EH (cell line): ENCODE measurements at regions not wholly inside any gene's neighbourhood (a gene's known extent, or its start where the extent isn't known, plus 50 kb on each side); places are given as distances from the start of the nearest gene placed in this dataset.

Source experiments
- DNase-seq: peaks from one replicate; pipeline ENCODE4 v3.0.0-alpha.2; 2015; ENCODE audit warnings: low read depth

GRCh38 chr16:66265556-66266141 is 100.8 kb upstream of the CDH5 start:
- no peak for DNase-seq

DNA sequence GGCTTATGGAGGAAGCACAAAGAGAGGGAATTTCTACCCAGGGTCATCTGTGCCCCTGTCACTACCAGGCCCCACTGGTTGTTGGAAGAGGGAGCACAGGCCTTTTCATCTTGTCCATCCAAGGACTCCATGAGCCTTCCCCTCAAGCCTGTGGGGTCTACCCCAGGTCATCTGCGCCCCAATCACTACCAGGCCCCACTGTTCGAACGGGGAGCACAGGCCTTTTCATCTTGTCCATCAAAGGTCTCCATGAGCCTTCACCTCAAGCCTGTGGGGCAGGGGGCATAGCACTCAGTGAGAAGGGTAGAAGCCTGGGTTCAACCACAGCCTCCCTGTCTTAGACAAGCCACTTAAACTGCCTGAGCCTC is 101.5 kb upstream of the CDH5 start:
- DNase-seq = no peak

GRCh38 chr16:66264311-66265047 is 102.0 kb upstream of the CDH5 start:
- no peak for DNase-seq

DNA sequence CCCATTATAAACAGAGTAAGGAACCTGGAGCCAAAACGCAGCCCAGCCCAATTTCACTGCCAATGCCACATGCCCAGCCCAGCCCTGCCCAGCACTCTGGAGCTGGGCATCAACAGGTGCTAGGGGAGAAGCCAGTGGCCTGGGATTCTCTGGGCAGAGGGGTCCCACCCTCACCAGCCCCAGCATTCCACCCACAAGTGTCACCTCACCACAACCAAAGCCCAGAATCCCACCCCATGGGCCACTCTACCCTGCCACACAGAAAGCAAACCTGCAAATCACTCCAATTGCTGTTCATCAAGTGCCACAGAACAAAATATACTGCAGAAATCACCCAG is 102.5 kb upstream of the CDH5 start:
- no peak for DNase-seq

GRCh38 chr16:66263168-66263972 is 103.1 kb upstream of the CDH5 start:
- no peak for DNase-seq

DNA sequence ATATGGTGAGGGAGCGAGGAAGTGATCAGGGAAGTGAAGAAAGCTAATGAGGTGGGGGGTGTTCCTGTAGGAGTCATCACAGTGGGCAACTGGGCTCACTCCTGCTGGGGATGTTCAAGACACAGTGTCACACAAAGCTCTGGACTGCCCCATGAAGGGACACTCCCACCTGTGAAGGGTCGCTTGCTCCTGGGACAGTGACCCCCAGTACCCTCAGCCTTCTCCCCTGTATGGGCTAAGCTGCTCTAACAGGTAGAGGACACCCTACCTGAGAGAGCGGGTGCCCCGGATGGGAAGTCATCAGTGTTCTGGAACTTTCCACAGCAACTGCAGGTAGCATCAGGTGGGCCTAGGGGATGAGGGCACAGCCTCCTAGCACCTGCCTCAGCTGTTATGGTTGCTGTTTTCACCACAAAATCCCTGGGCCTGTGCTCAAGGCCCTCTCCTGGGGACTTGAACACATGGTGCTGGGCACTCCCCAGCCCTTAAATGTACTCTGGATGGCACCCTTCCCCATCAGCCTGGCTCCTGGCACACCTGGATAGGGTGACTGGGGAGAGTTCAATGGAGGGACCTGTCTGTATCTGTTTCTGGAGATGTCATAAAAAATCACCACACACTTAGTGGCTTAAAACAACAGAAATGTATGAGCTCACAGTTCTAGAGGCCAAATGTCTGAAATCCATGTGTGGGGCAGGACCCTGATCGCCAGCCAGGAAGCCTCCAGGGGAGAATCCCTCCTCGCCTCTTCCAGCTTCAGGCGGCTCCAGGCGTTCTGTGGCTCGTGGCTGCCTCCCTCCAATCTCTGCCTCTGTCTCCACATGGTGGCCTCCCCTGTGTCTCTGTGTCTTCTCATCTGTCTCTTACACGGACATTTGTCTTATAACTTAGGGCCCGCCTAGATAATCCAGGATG is 104.0 kb upstream of the CDH5 start:
- DNase-seq = peak; percentile 55

- DNase-seq = no peak
These were observed 104.7 kb upstream of the CDH5 start for GRCh38 chr16:66261826-66262225.

DNA sequence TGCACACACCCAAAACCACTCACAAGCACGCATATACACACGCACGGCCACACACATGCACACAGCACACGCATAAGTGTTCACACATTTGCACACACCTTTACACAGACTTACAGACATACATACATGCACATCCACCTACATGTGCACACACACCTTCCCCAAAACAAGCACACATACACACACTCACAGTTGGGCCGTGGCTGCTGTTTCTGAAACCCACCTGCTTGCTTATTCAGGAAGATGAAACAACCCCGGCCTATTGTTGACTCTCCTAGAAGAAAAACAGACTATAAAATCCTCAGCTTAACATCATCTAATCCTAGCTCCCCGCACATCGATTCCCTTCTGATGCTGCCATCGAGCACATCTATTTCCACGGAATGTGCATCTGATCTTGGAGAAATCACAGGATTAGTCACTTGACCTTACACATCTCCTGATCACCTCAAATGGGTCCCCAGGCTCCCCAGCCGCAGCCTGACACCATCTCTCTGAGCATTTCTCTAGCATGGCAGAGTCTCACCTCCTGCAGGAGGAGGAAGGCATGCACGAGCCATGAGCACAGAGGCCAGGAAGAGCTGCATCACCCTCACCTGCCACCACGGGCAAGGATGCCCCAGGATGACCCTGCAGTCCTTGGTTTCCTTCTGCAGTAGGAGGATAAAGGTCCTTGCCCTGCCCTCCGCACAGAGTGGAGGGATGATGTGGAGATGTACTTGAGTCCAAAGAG is 105.8 kb upstream of the CDH5 start:
- DNase-seq = no peak

DNA sequence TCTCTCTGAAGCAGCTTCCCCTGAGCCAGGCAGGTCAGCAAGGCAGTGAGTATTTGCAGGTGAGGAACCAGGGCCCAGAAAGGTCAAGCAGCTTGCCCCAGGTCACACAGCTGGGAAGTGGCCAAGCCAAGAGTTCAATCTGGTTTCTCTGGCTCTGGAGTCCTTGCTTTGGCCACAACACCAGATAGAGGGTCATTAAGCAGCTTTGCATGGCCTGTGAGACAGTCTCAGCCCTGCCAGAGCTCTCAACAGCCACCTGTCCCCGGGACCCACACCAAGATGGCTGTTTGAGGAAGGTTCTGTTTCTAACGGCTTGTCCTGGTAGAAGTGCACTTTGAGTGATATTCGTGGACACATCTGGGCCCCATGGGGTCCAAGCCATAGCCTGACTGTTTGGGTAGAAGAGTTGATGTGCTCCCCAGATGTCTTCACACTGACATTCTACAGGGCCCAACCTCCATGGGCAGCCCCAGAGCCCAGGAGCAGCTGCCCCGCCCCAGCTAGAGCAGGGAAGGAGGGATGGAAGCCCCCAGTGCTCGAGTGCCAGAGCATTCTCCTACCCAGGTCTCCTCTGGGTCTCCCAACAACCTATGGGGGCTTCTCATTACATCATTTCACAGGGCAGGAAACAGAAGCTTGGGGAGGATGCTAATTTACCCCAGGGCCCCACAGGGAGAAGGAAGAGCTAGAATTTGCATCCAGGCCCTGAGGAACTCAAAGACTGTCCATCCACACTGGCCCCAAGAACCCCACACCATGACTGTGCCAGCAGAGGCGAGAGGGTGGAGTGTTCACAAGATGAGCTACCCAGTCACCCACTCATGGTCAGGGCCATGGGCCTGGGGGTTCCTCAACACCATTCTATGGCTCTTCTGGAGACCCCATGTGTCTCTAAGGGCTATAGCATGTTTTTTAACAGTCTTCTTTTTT is 107.3 kb upstream of the CDH5 start:
- no peak for DNase-seq

- no peak for DNase-seq
These were observed 109.6 kb upstream of the CDH5 start for GRCh38 chr16:66256919-66257318.

GRCh38 chr16:66255647-66256046 is 110.8 kb upstream of the CDH5 start:
- DNase-seq = no peak

- DNase-seq = peak; percentile 42
These were observed 111.7 kb upstream of the CDH5 start for GRCh38 chr16:66254751-66255150.

- no peak for DNase-seq
These were observed 112.4 kb upstream of the CDH5 start for GRCh38 chr16:66254106-66254505.

GRCh38 chr16:66251476-66252160 is 114.9 kb upstream of the CDH5 start:
- DNase-seq = no peak

DNA sequence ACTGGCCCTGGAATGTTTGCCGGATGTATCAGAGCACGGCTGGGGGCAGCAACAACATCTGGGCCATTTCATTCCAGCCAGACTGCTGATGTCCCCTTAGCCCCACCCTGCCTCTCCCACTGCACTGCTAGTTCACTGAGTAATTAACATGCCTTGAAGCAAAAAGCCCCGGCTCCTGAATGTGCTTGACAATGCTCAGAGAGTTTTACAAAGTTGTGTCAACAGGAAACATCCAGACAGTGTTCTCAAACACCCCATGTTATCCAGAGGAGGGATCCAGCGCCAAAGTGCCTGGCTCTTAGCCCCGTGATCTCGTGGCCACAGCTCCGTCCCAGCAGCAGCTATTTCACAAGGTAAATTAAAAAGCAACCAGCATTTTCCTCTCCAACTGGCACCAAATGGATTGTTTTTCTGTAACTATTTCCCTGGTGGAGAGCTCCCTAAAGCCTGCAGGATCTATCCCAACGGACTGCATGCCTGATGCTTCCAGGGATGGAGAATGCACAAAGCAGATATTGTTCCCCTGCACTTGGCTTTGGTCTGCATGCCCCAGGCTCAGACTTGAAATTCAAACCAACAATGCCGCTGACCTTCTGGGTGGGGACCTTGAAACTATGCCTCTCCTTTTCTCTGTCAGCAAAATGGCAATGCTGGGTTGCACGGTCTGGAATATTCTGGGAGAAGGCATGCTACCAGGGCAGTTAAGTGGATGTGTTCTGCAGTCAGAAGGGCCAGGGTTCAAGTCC is 115.6 kb upstream of the CDH5 start:
- DNase-seq = peak; percentile 87

GRCh38 chr16:66247516-66248481 is 118.7 kb upstream of the CDH5 start:
- peak; percentile 71 for DNase-seq

- DNase-seq = no peak
These were observed 120.6 kb upstream of the CDH5 start for GRCh38 chr16:66245868-66246267.

- DNase-seq = peak; percentile 41
These were observed 121.4 kb upstream of the CDH5 start for GRCh38 chr16:66245072-66245471.
